ENCODE measurements at regions not wholly inside any gene's neighbourhood (a gene's known extent, or its start where the extent isn't known, plus 50 kb on each side); places are given as distances from the start of the nearest gene placed in this dataset.
"Not testable (repeated sequence)": the region's sequence is repeated elsewhere in the genome, so short reads cannot be mapped to it uniquely, and the experiment has no call there.

GRCh38 chr1:208475449-208475848 lies 231.3 kb upstream of the PLXNA2 start:
- no peaks in the 10 kb centered on the region for H3K9me3 ChIP-seq (ENCODE audit: severe bottlenecking)
- no peak overlapping the region for H3K4me3 ChIP-seq (ENCODE audit: low read depth, low read length)
- no peaks in the 10 kb centered on the region for H3K27me3 ChIP-seq (ENCODE audit: insufficient read depth, low read depth, severe bottlenecking)
- no peak for DNase-seq
- TF ChIP-seq CTCF (IDR thresholded peaks at IDR 0.05; ENCODE audit: low read depth, low read length), result no peak
- no peaks in the 10 kb centered on the region for H3K36me3 ChIP-seq
- H3K27ac ChIP-seq, result no peak overlapping the region

GRCh38 chr1:208475951-208476845 lies 232.0 kb upstream of the PLXNA2 start:
- H3K27me3 ChIP-seq (ENCODE audit: insufficient read depth, low read depth, severe bottlenecking), result no peaks in the 10 kb centered on the region
- peak; percentile 26; the same call in 1 of the 2 replicates for TF ChIP-seq CTCF (IDR thresholded peaks at IDR 0.05; ENCODE audit: low read depth, low read length)
- no peaks in the 10 kb centered on the region for H3K9me3 ChIP-seq (ENCODE audit: severe bottlenecking)
- H3K36me3 ChIP-seq, result no peaks in the 10 kb centered on the region
- DNase-seq, result no peak
- H3K4me3 ChIP-seq (ENCODE audit: low read depth, low read length), result no peak overlapping the region
- H3K27ac ChIP-seq, result no peak overlapping the region

GRCh38 chr1:208476846-208477170 lies 232.6 kb upstream of the PLXNA2 start:
- H3K36me3 ChIP-seq, result no peaks in the 10 kb centered on the region
- H3K27me3 ChIP-seq (ENCODE audit: insufficient read depth, low read depth, severe bottlenecking), result no peaks in the 10 kb centered on the region
- TF ChIP-seq CTCF (IDR thresholded peaks at IDR 0.05; ENCODE audit: low read depth, low read length), result no peak
- H3K4me3 ChIP-seq (ENCODE audit: low read depth, low read length), result no peak overlapping the region
- no peak overlapping the region for H3K27ac ChIP-seq
- DNase-seq, result no peak
- no peaks in the 10 kb centered on the region for H3K9me3 ChIP-seq (ENCODE audit: severe bottlenecking)

- Histone ChIP-seq H3K9me3 (ENCODE audit: severe bottlenecking) (no peaks in the 10 kb centered on the region), H3K27ac (no peak overlapping the region), H3K36me3 (no peaks in the 10 kb centered on the region), H3K4me3 (ENCODE audit: low read depth, low read length) (no peak overlapping the region), H3K27me3 (ENCODE audit: insufficient read depth, low read depth, severe bottlenecking) (no peaks in the 10 kb centered on the region)
- no peak for TF ChIP-seq CTCF (IDR thresholded peaks at IDR 0.05; ENCODE audit: low read depth, low read length)
- no peak for DNase-seq
These were observed 235.3 kb upstream of the PLXNA2 start for GRCh38 chr1:208479435-208479834.

GRCh38 chr1:208485512-208485911 lies 241.3 kb upstream of the PLXNA2 start:
- Histone ChIP-seq H3K4me3 (ENCODE audit: low read depth, low read length) (no peak overlapping the region), H3K27ac (no peak overlapping the region), H3K36me3 (no peaks in the 10 kb centered on the region), H3K27me3 (ENCODE audit: insufficient read depth, low read depth, severe bottlenecking) (no peaks in the 10 kb centered on the region), H3K9me3 (ENCODE audit: severe bottlenecking) (peaks cover 3% of the 10 kb centered on the region)
- DNase-seq, result no peak
- no peak for TF ChIP-seq CTCF (IDR thresholded peaks at IDR 0.05; ENCODE audit: low read depth, low read length)

- Histone ChIP-seq H3K9me3 (ENCODE audit: severe bottlenecking) (peaks cover 3% of the 10 kb centered on the region), H3K4me3 (ENCODE audit: low read depth, low read length) (no peak overlapping the region), H3K36me3 (no peaks in the 10 kb centered on the region), H3K27me3 (ENCODE audit: insufficient read depth, low read depth, severe bottlenecking) (no peaks in the 10 kb centered on the region), H3K27ac (no peak overlapping the region)
- TF ChIP-seq CTCF (IDR thresholded peaks at IDR 0.05; ENCODE audit: low read depth, low read length), result no peak
- no peak for DNase-seq
These were observed 242.5 kb upstream of the PLXNA2 start for GRCh38 chr1:208486677-208487076.

- H3K27me3 ChIP-seq (ENCODE audit: insufficient read depth, low read depth, severe bottlenecking); DNase-seq; H3K4me3 ChIP-seq (ENCODE audit: low read depth, low read length); H3K27ac ChIP-seq; H3K9me3 ChIP-seq (ENCODE audit: severe bottlenecking); H3K36me3 ChIP-seq: not testable (repeated sequence)
These were observed 244.2 kb upstream of the PLXNA2 start for GRCh38 chr1:208488432-208488831.

Measured in WERI-Rb-1 (cell line).